GM12878 (cell line): ENCODE measurements at regions not wholly inside any gene's neighbourhood (a gene's known extent, or its start where the extent isn't known, plus 50 kb on each side); places are given as distances from the start of the nearest gene placed in this dataset.

Experiments
- ATAC-seq: fragments of 200-7000 bp; cut with Tn5 transposase; 3 replicates; pipeline ENCODE4 v1.9.1; 2020; ENCODE audit warnings: mild to moderate bottlenecking, moderate library complexity
- BruUV-seq: library from RNA; stranded (reverse); fragments of 400-500 nt; replicated peaks from 2 replicates; lab custom pipeline; 2021; lab: Mats Ljungman, UMichigan
- CTCF ChIA-PET: fragments of 300-600 bp; sonication (Branson Sonifier 250); formaldehyde crosslinking; extraction: SDS; loops from one replicate; lab custom pipeline; 2021; ENCODE audit warnings: inconsistent platforms; lab: Yijun Ruan, JAX
- POLR2A ChIA-PET: fragments of 350-600 bp; formaldehyde crosslinking; extraction: SDS; loops from one replicate; lab custom pipeline; 2021; ENCODE audit warnings: inconsistent platforms; lab: Charles Lee
- RAD21 ChIA-PET: fragments of 300-600 bp; sonication (Branson Sonifier 250); formaldehyde crosslinking; loops from one replicate; lab custom pipeline; 2023; ENCODE audit warnings: antibody characterized with exemption; ENCODE audit not compliant: unreplicated experiment; lab: Charles Lee
- SMC1A ChIA-PET: fragments of 300-600 bp; sonication (Branson Sonifier 250); formaldehyde crosslinking; loops from one replicate; lab custom pipeline; 2023; ENCODE audit not compliant: unreplicated experiment, uncharacterized antibody; lab: Charles Lee
- DNase-seq: peaks from one replicate; pipeline ENCODE4 v3.0.0-alpha.2; 2011; ENCODE audit warnings: low read depth, low spot score
- FAIRE-seq: peaks from 3 replicates; lab custom pipeline; 2011; peaks lifted over from hg19 to GRCh38; lab: Jason Lieb, UNC
- H2AFZ ChIP-seq: 2 replicates; pipeline ENCODE4 v1.6.0; 2011; ENCODE audit warnings: low read depth, low read length, control low read depth; ENCODE audit not compliant: control insufficient read depth
- H3K27ac ChIP-seq: 2 replicates; pipeline ENCODE4 v1.5.1; 2011; ENCODE audit warnings: control low read depth; ENCODE audit not compliant: control insufficient read depth, insufficient read depth
- H3K27me3 ChIP-seq, 2 experiments: replicated peaks in 1 of 2; 2 replicates each; pipeline versions ENCODE4 v1.6.0 to v1.6.1; 2011; ENCODE audit warnings: low read length in 1 of 2; ENCODE audit not compliant: control insufficient read depth in 2 of 2, insufficient read depth in 2 of 2
- H3K36me3 ChIP-seq, 2 experiments: 2 replicates each; pipeline ENCODE4 v1.5.1; 2011; ENCODE audit warnings: low read length in 1 of 2; ENCODE audit not compliant: control insufficient read depth in 2 of 2, insufficient read depth in 2 of 2
- H3K4me1 ChIP-seq: 2 replicates; pipeline ENCODE4 v1.6.1; 2011; ENCODE audit warnings: mild to moderate bottlenecking, low read length, moderate library complexity, mixed read lengths; ENCODE audit not compliant: control insufficient read depth, insufficient read depth
- H3K4me2 ChIP-seq: 2 replicates; pipeline ENCODE4 v1.6.0; 2011; ENCODE audit warnings: control low read depth; ENCODE audit not compliant: control insufficient read depth, insufficient read depth
- H3K4me3 ChIP-seq: fragments of 200-600 bp; sonication (generic); 2 replicates; pipeline ENCODE4 v1.5.1; 2016
- H3K79me2 ChIP-seq: 2 replicates; pipeline ENCODE4 v1.6.0; 2011; ENCODE audit warnings: low read length; ENCODE audit not compliant: control insufficient read depth, insufficient read depth
- H3K9ac ChIP-seq: 2 replicates; pipeline ENCODE4 v1.8.0; 2011; ENCODE audit warnings: low read length, control low read depth, mixed read lengths; ENCODE audit not compliant: control insufficient read depth, insufficient read depth
- H3K9me3 ChIP-seq: replicated peaks from 3 replicates; pipeline ENCODE4 v1.5.1; 2011; ENCODE audit warnings: mild to moderate bottlenecking, low read length; ENCODE audit not compliant: control insufficient read depth, insufficient read depth
- H4K20me1 ChIP-seq: 2 replicates; pipeline ENCODE4 v1.6.0; 2011; ENCODE audit not compliant: control insufficient read depth, insufficient read depth
- BCL11A ChIP-seq: IDR thresholded peaks from 2 replicates; pipeline ENCODE4 v1.6.1; 2011; ENCODE audit warnings: low read depth, low read length
- CHD1 ChIP-seq: IDR thresholded peaks from 2 replicates; pipeline ENCODE4 v1.6.1; 2012; ENCODE audit warnings: low read depth, low read length, improper control_type of control experiment
- CHD4 ChIP-seq: fragments of 200-600 bp; sonication (generic); IDR thresholded peaks from 2 replicates; pipeline ENCODE4 v1.6.1; 2016; ENCODE audit warnings: mild to moderate bottlenecking
- CREM ChIP-seq: IDR thresholded peaks from 2 replicates; pipeline ENCODE4 v1.6.1; 2014; ENCODE audit warnings: antibody characterized with exemption, low read depth
- HDAC6 ChIP-seq: fragments of 200-600 bp; sonication (generic); IDR thresholded peaks from one replicate; pipeline ENCODE4 v1.8.0; 2017; ENCODE audit warnings: antibody characterized with exemption; ENCODE audit not compliant: unreplicated experiment
- MEF2B ChIP-seq: fragments of 450-650 bp; IDR thresholded peaks from 2 replicates; pipeline ENCODE4 v1.6.1; 2018; ENCODE audit warnings: mild to moderate bottlenecking, moderate library complexity; ENCODE audit not compliant: partially characterized antibody, poor library complexity, severe bottlenecking
- NR2C2 ChIP-seq: IDR thresholded peaks from 2 replicates; pipeline ENCODE4 v1.6.1; 2011; ENCODE audit warnings: borderline replicate concordance, low read depth; ENCODE audit not compliant: control insufficient read depth, insufficient read length
- POLR2AphosphoS5 ChIP-seq: IDR thresholded peaks from 2 replicates; pipeline ENCODE4 v1.6.1; 2011; ENCODE audit warnings: mild to moderate bottlenecking, low read length, inconsistent platforms
- SIX5 ChIP-seq: IDR thresholded peaks from 2 replicates; pipeline ENCODE4 v1.6.1; 2011; ENCODE audit warnings: mild to moderate bottlenecking, low read depth, low read length, moderate library complexity; ENCODE audit not compliant: severe bottlenecking
- TBL1XR1 ChIP-seq: IDR thresholded peaks from 2 replicates; pipeline ENCODE4 v1.6.1; 2012; ENCODE audit warnings: low read depth, low read length, improper control_type of control experiment
- ZNF274 ChIP-seq: IDR thresholded peaks from one replicate; pipeline ENCODE4 v1.8.0; 2011; ENCODE audit not compliant: insufficient read length, insufficient read depth
- ZNF622 ChIP-seq: fragments of 450-650 bp; IDR thresholded peaks from 2 replicates; pipeline ENCODE4 v1.6.1; 2017; ENCODE audit warnings: mild to moderate bottlenecking, inconsistent platforms
- WGBS: methylation state at CpG from one replicate; pipeline ENCODE4 v1.1.6; 2016; ENCODE audit warnings: low lambda C conversion rate; ENCODE audit not compliant: insufficient replicate concordance, insufficient coverage; ENCODE audit errors: missing lambda C conversion rate; 5-methylcytosine and 5-hydroxymethylcytosine counted together
- in situ Hi-C: fragments of 300-500 bp; cut with MboI; formaldehyde crosslinking; loops from 9 replicates; pipeline ENCODE4 v1.14.3; 2018; ENCODE audit warnings: mixed read lengths
- intact Hi-C: fragments of 100-400 bp; cut with micrococcal nuclease; formaldehyde crosslinking; loops from one replicate; pipeline ENCODE4 v1.14.2; 2022; ENCODE audit not compliant: unreplicated experiment
- TF ChIP-seq, protein P1 (sequence below): fragments of 450-650 bp; IDR thresholded peaks from 2 replicates; pipeline ENCODE4 v1.6.1; 2017; ENCODE audit warnings: borderline replicate concordance
- TF ChIP-seq, protein P2 (sequence below), 3 experiments: IDR thresholded peaks in 2 of 3; conservative IDR thresholded peaks in 1 of 3; 2 replicates each; pipeline ENCODE4 v1.5.1; 2011; ENCODE audit warnings: low read depth in 3 of 3, low read length in 3 of 3, mild to moderate bottlenecking in 3 of 3, control low read depth in 2 of 3, moderate library complexity in 2 of 3, inconsistent platforms in 1 of 3, mixed read lengths in 1 of 3; ENCODE audit not compliant: control insufficient read depth in 2 of 3, insufficient read depth in 1 of 3; ENCODE audit errors: extremely low read depth in 1 of 3
- TF ChIP-seq, protein P3 (sequence below): fragments of 450-650 bp; IDR thresholded peaks from 2 replicates; pipeline ENCODE4 v1.6.1; 2017; ENCODE audit warnings: mild to moderate bottlenecking, moderate library complexity
- TF ChIP-seq, protein P4 (sequence below): IDR thresholded peaks from 2 replicates; pipeline ENCODE4 v1.6.1; 2011; ENCODE audit warnings: mild to moderate bottlenecking, low read depth, low read length, moderate library complexity; ENCODE audit not compliant: insufficient replicate concordance

DNA sequence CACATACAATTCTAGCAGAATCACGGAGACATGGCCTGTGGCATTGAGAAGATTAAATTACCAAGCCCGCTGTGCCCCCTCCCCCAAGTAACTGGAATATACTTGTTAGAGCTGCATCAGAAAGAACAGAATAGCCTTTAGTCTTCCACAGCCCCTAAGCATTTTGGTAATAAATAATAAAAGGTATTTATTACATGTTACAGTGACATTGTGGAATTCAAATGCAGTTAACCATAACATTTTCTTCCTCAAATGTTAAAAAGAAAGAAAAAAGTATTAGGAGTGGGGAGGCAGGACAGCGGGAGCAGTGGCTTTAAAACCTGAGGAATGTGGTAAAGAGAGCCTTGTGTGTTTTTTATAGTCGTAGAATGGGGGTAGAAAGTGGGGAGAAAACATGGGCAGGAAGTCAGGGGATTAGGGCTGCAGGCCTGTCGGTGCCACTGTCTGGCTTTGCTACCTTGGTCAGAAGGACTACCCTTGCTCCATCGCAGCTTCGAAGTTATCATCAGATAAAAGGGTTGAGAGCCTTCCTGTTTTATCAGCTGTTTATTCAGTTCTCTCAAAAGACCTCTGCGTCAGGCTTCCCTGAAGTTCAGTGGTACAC lies 255.9 kb downstream of the MSRB3 start:
- Histone ChIP-seq H3K27me3 (no peaks in the 10 kb centered on the region), H2AFZ (no peak overlapping the region), H3K9ac (no peak overlapping the region), H3K27ac (no peak overlapping the region), H3K79me2 (no peaks in the 10 kb centered on the region), H3K4me2 (no peak overlapping the region), H4K20me1 (no peaks in the 10 kb centered on the region), H3K4me3 (no peak overlapping the region), H3K4me1 (no peaks in the 10 kb centered on the region), H3K9me3 (no peaks in the 10 kb centered on the region), H3K36me3 (no peaks in the 10 kb centered on the region)
- ATAC-seq, result no peak
- intact Hi-C loops, result no loop called here
- BruUV-seq, result no TSS peak
- FAIRE-seq, result no peak
- ChIA-PET POLR2A (interaction anchor here (0.6 kb wide), 1 partner anchor 496 kb away, joined by 3 read pairs; no protein-coding TSS in a partner anchor), SMC1A (no interaction called here), CTCF (interaction anchor here (1.4 kb wide), 1 partner anchor 22 kb away, joined by 5 read pairs; no protein-coding TSS in a partner anchor), RAD21 (no interaction called here)
- in situ Hi-C loops, result no loop called here
- DNase-seq, result no peak
- 57% methylated on average over 8 of the region's 8 CpGs for WGBS
- TF ChIP-seq CHD1 (no peak), ZNF274 (no peak), ZNF622 (no peak), POLR2AphosphoS5 (no peak), NR2C2 (no peak), BCL11A (no peak), HDAC6 (no peak), CREM (no peak), CHD4 (no peak), SIX5 (no peak), TBL1XR1 (no peak), MEF2B (no peak)
- TF ChIP-seq, protein P1, sequence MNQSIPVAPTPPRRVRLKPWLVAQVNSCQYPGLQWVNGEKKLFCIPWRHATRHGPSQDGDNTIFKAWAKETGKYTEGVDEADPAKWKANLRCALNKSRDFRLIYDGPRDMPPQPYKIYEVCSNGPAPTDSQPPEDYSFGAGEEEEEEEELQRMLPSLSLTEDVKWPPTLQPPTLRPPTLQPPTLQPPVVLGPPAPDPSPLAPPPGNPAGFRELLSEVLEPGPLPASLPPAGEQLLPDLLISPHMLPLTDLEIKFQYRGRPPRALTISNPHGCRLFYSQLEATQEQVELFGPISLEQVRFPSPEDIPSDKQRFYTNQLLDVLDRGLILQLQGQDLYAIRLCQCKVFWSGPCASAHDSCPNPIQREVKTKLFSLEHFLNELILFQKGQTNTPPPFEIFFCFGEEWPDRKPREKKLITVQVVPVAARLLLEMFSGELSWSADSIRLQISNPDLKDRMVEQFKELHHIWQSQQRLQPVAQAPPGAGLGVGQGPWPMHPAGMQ, result no peak
- TF ChIP-seq, protein P2, sequence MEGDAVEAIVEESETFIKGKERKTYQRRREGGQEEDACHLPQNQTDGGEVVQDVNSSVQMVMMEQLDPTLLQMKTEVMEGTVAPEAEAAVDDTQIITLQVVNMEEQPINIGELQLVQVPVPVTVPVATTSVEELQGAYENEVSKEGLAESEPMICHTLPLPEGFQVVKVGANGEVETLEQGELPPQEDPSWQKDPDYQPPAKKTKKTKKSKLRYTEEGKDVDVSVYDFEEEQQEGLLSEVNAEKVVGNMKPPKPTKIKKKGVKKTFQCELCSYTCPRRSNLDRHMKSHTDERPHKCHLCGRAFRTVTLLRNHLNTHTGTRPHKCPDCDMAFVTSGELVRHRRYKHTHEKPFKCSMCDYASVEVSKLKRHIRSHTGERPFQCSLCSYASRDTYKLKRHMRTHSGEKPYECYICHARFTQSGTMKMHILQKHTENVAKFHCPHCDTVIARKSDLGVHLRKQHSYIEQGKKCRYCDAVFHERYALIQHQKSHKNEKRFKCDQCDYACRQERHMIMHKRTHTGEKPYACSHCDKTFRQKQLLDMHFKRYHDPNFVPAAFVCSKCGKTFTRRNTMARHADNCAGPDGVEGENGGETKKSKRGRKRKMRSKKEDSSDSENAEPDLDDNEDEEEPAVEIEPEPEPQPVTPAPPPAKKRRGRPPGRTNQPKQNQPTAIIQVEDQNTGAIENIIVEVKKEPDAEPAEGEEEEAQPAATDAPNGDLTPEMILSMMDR (IDR thresholded peaks at IDR 0.05 in 2 of 3, conservative IDR thresholded peaks at IDR 0.05 in 1 of 3; ENCODE audit: control insufficient read depth in 2 of 3, extremely low read depth in 1 of 3, insufficient read depth in 1 of 3, low read depth in 3 of 3, low read length in 3 of 3), result no peak
- TF ChIP-seq, protein P3, sequence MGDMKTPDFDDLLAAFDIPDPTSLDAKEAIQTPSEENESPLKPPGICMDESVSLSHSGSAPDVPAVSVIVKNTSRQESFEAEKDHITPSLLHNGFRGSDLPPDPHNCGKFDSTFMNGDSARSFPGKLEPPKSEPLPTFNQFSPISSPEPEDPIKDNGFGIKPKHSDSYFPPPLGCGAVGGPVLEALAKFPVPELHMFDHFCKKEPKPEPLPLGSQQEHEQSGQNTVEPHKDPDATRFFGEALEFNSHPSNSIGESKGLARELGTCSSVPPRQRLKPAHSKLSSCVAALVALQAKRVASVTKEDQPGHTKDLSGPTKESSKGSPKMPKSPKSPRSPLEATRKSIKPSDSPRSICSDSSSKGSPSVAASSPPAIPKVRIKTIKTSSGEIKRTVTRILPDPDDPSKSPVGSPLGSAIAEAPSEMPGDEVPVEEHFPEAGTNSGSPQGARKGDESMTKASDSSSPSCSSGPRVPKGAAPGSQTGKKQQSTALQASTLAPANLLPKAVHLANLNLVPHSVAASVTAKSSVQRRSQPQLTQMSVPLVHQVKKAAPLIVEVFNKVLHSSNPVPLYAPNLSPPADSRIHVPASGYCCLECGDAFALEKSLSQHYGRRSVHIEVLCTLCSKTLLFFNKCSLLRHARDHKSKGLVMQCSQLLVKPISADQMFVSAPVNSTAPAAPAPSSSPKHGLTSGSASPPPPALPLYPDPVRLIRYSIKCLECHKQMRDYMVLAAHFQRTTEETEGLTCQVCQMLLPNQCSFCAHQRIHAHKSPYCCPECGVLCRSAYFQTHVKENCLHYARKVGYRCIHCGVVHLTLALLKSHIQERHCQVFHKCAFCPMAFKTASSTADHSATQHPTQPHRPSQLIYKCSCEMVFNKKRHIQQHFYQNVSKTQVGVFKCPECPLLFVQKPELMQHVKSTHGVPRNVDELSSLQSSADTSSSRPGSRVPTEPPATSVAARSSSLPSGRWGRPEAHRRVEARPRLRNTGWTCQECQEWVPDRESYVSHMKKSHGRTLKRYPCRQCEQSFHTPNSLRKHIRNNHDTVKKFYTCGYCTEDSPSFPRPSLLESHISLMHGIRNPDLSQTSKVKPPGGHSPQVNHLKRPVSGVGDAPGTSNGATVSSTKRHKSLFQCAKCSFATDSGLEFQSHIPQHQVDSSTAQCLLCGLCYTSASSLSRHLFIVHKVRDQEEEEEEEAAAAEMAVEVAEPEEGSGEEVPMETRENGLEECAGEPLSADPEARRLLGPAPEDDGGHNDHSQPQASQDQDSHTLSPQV, result no peak
- TF ChIP-seq, protein P4, sequence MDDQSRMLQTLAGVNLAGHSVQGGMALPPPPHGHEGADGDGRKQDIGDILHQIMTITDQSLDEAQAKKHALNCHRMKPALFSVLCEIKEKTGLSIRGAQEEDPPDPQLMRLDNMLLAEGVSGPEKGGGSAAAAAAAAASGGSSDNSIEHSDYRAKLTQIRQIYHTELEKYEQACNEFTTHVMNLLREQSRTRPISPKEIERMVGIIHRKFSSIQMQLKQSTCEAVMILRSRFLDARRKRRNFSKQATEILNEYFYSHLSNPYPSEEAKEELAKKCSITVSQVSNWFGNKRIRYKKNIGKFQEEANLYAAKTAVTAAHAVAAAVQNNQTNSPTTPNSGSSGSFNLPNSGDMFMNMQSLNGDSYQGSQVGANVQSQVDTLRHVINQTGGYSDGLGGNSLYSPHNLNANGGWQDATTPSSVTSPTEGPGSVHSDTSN, result no peak
